ENCODE measurements at regions not wholly inside any gene's neighbourhood (a gene's known extent, or its start where the extent isn't known, plus 50 kb on each side); places are given as distances from the start of the nearest gene placed in this dataset.
"Not testable (repeated sequence)": the region's sequence is repeated elsewhere in the genome, so short reads cannot be mapped to it uniquely, and the experiment has no call there.

DNA sequence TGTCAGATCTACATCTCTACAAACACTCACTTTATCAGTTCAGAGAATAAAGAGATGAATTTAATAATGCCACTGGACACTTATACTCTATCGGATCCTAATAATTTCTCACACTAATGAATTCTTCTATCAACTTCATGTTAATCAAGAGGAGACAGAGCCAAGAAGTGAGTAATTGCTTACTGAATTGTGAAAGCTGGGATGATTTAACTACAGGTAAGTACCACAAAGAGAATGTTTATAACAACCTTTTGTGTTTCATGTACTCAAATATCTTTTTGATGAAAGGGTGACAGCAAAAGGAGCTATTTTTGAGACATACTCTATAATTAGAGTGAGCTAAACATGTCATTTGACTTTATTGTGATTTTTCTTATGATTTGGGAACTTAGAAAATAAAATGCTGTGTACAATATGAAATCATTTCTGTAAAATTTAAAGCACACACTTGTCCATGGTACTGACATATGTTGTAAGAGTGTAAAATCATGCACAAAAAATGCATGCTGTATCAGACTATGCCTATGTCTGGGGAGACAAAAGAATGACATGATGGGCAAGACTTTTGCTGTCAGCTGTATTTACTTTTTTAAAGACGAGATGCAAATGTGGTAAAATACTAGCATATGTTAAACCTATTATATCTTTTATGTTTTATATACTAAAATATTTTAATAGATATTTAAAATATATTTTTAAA, 361.2 kb downstream of the CCER1 start:
- no peak for DNase-seq (ENCODE audit: low read depth)

DNA sequence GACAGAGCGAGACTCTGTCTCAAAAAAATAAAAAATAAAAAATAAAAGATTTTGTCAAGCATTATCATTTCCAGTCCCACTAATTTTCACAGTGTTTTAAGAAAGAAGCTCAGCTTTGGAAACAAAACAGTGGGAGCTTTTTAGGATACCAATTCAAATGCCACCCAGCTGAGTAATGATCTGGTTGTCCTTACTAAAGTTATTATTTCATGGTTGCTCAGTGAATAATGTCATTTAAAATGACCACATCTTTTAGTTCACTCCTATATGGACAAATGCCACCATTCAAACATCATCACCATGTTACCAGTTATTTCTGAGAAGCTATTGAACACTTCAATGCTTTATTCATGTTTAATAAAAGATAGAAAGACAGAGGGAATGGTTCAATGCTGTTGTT, 365.0 kb downstream of the CCER1 start:
- no peak for DNase-seq (ENCODE audit: low read depth)

DNA sequence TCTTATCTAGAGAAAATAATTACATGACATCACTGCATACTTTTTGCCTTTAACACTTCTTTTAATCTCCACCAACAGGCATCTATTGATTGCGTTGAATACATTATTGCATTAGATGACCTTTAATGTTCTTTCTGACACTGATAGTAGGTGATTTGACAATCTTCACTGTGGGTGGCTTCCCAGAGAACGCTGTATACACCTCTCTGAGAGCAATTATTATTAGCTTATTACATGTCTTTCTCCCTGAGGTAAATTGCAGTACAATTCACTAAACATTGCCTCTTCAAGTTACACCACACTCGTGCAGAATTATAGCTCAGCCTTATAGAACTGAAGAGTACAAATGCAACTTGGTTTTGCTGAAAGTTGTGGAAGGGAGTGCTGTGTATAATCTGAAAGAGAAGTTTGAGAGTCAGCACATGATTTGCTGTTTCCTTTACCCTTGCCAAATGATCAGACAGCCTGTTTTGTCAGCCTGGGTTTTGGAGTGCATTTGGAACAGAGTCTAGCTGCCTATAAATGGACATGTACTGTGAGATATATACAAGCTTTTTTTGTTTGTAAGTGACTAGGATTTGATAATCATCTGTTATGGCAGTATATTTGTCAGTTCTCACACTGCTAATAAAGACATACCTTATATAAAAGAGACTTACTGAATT, 369.2 kb downstream of the CCER1 start:
- DNase-seq (ENCODE audit: low read depth): no peak

DNA sequence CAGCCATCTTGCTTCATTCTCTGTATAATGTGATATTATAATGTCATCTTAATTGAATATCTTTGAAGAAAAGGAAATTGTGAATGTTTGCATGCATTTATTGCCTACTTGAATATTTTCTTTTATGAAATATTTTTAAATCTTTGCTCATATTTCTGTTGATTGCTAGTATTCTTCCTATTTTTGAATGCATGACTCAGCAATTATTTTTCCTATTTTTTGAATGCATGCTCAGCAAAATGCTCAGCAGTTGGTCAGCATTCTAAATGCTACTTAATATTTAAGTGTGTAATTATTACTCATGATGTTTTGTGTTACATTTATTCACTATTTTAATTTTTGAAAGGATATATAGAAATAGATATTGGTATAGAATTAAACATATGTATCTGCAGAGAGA, 378.3 kb downstream of the CCER1 start:
- DNase-seq (ENCODE audit: low read depth): no peak

DNA sequence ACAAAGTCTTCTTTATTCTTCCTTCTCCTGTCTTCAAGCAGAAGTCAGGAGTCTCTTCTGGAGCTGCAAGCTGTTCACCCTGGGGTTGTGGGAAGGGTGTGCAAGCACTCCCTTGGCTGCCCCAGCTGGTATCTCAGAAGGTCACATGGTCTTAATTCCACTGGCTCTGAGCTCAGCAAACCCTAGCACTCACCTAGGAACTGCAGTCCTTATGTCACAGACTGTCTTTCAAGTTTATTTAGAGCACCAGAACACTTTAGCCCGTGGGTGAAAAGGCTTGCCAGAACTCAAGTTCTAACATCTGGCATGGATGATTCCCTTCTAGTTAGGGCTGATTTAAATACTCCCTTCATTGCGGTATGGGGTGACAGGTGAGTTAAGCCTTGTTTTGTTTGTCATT, 379.0 kb downstream of the CCER1 start:
- DNase-seq (ENCODE audit: low read depth): no peak

DNA sequence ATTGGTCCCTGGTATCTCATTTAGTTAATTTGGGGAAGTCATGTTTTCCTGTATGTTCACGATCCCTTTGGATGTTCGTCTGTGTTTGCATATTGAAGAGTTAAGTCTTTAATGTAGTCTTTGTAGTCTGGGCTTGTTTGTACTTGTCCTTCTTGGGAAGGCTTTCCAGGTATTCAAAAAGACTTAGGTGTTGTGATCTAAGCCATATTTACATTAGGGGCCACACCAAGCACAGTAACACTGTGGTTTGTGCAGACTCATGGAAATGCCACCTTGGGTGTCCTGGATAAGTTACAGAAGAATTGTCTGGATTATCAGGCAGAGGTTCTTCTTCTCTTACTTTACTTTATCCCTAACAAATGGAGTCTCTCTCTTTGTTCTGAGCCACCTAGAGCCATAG, 380.3 kb downstream of the CCER1 start:
- no peak for DNase-seq (ENCODE audit: low read depth)

DNA sequence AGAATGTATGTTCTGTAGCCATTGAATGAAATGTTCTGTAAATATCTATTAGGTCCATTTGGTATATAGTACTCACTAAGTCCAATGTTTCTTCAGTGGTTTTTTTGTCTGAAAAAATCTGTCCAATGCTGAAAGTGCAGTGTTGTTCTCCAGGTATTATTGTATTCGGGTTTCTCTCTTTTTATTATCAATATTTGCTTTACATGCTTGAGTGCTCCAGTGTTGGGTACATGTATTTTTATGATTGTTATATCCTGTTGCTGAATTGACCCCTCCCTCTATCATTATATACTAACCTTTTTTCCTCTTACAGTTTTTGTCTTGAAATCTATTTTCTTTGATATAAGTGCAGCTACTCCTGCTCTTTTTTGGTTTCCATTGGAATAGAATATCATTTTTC, 382.2 kb downstream of the CCER1 start:
- no peak for DNase-seq (ENCODE audit: low read depth)

DNA sequence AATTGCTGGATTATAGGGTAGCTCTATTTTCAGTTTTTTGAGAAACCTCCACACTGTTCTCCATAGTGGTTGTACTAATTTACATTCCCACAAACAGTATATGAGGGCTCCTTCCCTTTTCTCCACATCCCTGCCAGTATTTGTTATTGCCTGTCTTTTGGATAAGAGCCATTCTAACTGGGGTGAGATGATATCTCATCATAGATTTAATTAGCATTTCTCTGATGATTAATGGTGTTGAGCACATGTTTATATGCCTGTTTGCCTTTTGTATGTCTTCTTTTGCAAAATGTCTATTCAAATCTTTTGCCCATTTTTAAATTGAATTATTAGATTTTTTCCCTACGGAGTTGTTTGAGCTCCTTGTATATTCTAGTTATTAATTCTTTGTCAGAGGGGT, 385.3 kb downstream of the CCER1 start:
- no peak for DNase-seq (ENCODE audit: low read depth)

DNA sequence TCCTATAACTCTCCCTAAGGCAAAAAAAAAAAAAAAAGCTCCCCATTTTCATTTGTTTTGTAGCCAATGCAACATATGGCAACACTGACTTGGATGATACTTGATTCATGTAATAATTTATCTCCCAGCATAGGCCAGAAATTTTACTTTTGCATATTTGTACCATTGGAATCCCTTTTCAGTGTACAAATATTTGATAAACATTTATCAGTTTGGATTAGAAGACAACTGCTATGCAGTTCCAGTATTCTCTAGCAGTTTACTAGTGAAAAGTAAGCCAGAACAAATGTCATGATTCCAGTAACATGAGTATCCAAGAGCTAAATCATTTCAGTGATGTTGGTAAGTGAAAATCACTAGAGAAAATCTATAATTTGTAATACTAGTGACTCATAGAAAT, 392.3 kb downstream of the CCER1 start:
- DNase-seq (ENCODE audit: low read depth): no peak

DNA sequence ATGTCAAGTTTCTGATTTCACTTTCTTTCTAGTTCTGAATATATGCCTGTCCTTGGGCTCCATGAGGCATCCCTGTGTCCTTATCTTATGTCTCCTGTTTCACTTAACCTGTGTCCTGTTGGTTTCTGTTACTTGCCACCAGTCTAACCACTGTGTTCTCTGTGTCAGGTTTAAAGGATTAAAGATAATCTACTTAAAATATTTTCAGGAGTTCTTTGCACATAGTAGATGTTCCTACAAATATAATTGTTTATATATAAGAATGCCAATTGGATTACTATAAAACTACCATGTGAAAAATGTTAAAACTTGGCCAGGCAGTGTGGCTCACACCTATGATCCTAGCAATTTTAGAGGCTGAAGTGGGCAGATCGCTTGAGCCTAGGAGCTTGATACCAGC, 406.4 kb downstream of the CCER1 start:
- no peak for DNase-seq (ENCODE audit: low read depth)

DNA sequence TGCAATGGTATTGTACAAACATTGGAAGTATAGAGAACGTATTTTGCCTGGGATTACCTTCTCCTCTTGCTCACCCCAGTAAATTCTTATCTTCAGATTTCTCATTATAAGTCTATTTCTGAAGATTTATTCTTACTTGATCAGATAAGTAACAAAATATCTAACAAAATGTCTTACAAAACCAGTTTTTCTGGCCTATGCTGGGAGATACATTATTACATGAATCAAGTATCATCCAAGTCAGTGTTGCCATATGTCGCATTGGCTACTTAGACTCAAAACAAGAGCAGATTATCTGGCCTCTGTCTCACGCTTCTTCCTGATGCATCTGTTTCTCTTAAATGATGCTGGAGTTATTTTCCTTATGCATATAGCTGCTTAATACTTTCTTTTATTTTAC, 408.5 kb downstream of the CCER1 start:
- DNase-seq (ENCODE audit: low read depth): no peak

DNA sequence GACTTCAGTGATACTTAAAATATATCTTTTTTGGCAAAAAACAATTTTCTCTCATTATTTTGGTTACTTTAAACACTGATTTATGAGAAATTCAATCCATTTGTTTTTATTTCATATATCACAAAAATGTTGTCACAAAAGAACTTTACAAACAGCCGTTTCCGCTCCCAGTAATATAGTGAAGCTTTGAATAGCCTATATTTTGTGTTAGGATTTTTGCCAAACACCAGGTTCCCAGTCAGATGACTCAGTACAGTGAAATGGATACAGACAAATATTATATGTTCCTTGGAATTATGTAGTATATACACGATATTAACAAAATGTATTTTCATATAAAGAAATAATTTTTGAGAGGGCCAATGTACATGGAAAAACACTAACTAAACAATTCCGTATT, 411.1 kb downstream of the CCER1 start:
- DNase-seq (ENCODE audit: low read depth): no peak

DNA sequence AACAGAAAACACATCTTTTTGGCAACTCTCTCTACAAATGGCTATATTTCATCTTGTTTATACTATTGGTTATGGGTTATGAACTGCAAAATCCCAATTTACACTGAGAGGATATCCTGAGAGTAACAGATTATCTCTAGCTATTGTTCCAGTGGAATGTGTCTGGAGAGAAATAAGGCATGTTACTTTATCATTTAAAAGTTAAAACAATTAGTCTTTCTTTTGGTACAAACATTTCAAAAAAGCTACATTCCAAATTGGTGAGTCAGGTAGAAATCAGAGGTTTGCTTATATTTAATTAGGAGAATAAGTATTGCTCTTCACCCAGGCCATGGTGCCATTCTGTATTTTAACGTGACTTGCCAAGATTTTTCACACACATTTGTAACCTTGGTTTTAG, 411.6 kb downstream of the CCER1 start:
- DNase-seq (ENCODE audit: low read depth): no peak

DNA sequence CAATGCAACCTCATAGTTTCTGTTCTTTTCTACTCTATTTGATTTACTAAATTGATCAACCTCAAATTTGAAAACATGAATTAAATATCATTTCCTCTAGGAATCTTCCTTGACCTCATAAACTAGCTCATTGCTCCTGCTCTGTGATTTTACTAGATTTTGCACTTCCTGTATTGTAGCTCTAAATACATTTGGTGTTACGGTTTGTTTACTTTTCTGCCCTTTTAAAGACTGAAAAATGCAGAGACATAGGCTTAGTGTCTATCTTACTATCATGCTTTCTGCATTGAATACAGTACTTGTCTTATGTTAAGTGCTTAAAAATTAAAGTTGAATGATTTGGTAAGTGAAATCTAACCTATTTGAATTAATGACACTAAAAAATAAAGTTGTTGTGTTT, 412.1 kb downstream of the CCER1 start:
- not testable (repeated sequence) for DNase-seq (ENCODE audit: low read depth)

DNA sequence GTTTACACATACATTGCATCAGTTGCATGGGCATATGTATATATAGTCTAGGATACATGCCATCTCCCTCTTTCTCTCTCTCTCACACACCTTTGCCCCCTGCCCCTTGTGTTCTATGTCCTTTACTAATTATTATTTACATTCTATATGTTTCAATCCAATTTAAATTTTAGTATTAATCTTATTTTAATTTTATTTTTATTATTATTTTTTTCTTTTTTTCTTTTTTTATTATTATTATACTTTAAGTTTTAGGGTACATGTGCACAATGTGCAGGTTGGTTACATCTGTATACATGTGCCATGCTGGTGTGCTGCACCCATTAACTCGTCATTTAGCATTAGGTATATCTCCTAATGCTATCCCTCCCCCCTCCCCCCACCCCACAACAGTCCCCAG, 421.1 kb downstream of the CCER1 start:
- DNase-seq (ENCODE audit: low read depth): not testable (repeated sequence)

DNA sequence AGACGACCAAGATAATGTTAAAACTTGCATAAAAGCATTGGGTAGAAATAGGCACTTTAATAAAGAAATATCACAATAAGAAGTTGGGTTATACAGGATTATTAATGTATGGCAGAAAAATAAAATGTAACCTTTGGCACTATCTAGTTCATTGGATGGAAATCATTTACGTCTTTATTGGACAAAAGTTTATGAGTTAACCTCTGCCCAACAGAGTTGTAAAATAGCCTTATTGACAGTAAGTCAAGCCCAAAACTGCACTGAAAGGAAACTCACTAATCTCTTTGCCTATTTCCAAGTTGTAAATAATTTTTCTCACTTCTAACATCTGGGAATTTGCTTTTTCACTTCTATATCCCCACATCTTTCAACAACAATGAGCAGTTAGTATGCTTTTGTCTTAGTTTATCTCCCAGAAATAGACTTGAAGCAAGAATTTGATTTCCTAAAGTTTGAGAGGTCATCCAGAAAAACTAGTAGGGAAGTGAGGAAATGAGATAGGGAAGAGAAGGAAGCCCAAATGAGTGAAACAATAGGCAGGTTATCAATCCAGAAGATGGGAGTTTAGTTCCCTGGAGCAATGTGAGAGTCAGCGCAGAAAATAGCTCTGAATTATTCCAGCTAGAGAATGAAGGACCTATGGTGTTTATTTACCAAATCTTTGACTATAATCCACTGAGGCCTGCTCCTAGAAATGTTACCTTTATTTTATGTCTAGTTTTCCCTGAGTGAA, 434.8 kb downstream of the CCER1 start:
- DNase-seq (ENCODE audit: low read depth): no peak

DNA sequence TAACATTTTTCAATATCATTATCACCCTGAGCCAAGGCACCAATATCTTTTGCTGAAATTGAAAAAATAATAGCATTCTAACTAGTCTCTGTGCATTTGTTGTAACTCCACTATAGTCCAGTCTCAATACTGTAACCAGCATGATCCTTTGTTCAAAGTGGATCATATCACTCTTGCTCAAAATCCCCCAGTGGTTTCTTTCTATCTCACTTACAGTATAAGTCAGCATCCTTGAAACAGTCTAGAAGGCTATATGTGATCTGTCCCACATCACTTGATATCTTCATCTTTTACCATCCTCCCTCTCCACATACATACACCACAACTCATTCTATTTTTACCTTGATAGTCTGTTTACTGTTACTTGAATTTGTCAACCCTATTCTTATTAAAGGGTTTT, 435.7 kb downstream of the CCER1 start:
- no peak for DNase-seq (ENCODE audit: low read depth)

DNA sequence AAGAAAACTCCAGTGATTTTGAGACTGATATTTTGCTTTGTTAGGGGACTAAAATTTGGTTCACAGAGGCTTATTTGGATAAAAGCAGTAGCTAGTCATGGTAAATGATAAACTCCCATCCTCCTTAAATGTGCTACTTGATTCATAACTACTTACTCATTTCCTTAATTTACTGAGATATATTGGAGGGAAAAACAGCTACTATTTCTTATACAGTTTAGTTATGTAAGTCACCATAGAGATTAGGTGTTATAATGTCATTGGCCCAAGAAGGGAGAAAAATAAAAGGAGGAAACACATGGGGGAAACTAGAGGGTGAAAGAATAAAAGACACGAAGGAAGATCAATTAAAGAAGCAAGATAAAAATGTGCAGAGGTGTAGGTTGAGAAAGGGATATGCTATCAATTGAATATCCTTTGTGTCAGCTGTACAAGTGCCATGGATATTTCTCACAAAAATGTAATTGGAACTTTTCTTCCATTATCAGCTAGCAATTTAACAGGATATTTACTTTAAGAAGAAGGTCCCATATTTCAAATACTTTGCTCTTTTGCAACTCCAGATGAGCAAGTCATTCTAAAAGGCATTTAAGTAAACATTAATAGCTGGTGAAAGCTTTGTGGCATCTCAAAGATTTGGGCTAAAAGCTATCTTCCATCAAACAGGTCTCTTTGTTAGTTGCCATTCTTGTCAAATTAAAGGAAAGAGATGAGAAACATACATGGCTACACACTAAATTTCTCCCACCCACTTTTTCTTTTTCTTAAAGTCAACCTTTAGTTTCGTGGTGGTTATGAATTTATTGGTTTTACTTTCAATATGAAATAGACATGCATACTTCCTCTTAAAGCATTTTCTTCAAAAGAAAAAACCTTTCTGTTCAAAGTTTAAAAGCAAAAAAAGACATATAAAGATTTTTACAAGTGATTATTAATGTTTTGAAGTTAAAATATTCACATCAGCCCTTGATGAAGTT, 439.5 kb downstream of the CCER1 start:
- DNase-seq (ENCODE audit: low read depth): no peak

DNA sequence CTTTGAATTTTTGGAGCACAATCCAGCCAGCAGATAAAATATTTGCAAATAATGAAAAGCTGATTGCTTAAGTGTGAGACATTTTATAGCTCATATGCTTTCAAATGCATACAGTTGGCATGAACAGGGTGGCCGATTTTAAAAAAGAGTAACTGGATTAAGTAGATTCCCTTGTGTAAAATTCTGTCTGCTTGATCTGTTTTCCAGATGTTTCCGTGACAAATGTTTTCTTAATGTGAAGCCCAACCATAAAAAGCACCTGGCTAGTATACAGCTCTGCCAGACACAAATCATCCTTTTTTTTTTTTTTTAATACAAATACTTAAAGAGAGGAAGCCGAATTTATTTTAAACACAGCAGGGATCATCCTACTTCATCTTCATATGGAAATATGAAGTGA, 440.7 kb downstream of the CCER1 start:
- DNase-seq (ENCODE audit: low read depth): no peak

DNA sequence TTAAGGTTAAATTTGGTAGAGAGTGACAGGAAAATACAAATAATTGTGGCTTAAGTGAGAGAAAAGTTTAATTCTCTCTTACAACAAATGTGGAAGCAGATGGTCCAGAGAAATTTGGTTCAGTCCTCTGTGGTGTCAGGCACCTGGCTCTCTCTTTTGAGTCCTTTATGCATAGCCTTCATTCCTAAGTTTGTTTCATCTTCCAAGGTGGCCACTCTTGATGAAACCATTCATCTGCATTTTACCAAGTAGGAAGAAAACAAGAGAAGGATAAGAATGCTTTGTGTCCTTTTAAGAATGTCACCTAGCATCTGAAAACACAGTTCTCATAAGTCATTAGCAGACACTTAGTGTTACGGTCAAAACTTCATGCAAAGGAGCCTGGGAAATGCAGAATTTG, 442.5 kb downstream of the CCER1 start:
- DNase-seq (ENCODE audit: low read depth): no peak

DNA sequence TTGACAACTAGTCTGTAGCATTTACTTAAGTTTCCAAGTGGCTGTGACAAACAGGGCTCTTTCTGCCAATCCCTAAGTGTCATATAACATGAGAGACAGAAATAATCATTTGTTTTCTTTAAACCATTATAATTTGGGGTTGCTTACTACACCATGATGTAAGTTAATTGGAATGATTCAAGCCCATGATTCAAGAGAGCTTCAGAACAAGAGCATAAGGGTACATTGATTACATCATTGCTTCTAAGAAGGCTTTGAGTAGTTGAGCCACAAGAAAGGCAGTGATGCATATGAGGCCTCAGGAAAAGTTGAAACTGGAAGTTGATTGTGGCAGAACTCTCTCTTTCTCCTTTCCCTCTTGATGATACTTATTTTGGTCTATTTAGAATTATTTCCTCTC, 444.0 kb downstream of the CCER1 start:
- DNase-seq (ENCODE audit: low read depth): no peak

DNA sequence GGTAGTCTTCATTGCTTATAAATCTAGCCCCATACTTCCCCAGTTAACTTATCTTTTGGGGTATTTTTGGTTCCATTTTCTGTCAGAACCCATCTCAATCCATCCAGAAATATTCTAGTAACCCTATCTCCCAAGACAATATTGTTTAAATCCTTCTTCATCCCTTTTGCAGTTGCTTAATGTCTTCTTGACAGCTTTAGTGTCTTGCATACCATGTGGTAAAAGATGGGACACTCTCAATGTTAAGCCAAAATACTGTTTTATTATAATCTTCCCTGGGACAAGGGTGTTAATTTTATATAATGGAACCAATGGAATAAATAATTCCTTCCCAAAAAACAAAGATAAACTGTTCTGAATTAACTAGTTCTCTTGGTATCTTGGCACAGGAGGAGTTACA, 450.2 kb downstream of the CCER1 start:
- DNase-seq (ENCODE audit: low read depth): no peak
